ENCODE measurements at regions not wholly inside any gene's neighbourhood (a gene's known extent, or its start where the extent isn't known, plus 50 kb on each side); places are given as distances from the start of the nearest gene placed in this dataset.

DNA sequence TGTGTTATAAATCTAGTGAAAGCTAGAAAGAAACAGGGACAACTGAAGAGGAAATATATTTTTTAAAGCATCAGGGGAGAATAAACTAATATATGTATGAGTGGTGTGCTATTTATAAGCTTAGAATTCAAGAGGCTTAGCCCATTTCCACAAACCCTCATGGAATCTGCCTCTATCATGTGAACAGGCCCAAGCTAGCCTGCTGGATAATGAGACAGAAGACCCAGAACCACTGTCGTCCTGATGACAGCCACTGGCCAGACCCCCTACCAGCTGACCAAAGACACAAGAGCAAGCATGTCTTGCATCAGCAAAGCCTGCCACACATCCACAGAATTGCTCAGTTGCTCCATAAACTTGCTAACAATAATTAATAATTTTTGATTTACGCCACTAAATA lies 382.3 kb upstream of the NXPH2 start:
- Histone ChIP-seq H3K36me3 (replicated peaks in 1 of 2; ENCODE audit: control insufficient read depth in 1 of 2, insufficient read depth in 2 of 2, low read length in 1 of 2) (no peaks in the 10 kb centered on the region), H3K27ac (ENCODE audit: low read depth in 2 of 2, low read length in 1 of 2) (no peak overlapping the region), H3K79me2 (ENCODE audit: insufficient read depth) (no peaks in the 10 kb centered on the region), H3K9me3 (no peaks in the 10 kb centered on the region), H3F3A (replicated peaks; ENCODE audit: insufficient read depth) (no peaks in the 10 kb centered on the region), H3K4me3 (ENCODE audit: low read depth in 2 of 2, low read length in 1 of 2) (no peak overlapping the region), H3K27me3 (ENCODE audit: insufficient read depth) (no peaks in the 10 kb centered on the region), H3K4me1 (ENCODE audit: control insufficient read depth in 1 of 2, insufficient read depth in 2 of 2, low read depth in 1 of 2, low read length in 1 of 2) (no peaks in the 10 kb centered on the region; a peak in 2 of 4 replicates), H3K9ac (no peak overlapping the region), H4K20me1 (ENCODE audit: insufficient read depth) (no peaks in the 10 kb centered on the region), H3K4me2 (no peak overlapping the region), H2AFZ (ENCODE audit: low read depth) (no peak overlapping the region), H3K9me2 (no peaks in the 10 kb centered on the region)
- WGBS (ENCODE audit: low lambda C conversion rate) = 30% methylated on average over 2 of the region's 2 CpGs
- CTCF ChIA-PET = no interaction called here
- no peak for DNase-seq
- POLR2A ChIA-PET = no interaction called here
- TF ChIP-seq RAD21 (IDR thresholded peaks at IDR 0.05; ENCODE audit: low read length) (no peak), JUND (IDR thresholded peaks at IDR 0.05) (no peak), GABPA (IDR thresholded peaks at IDR 0.05; ENCODE audit: low read depth) (no peak), TAF1 (IDR thresholded peaks at IDR 0.05; ENCODE audit: borderline replicate concordance, low read depth, low read length) (no peak), SIN3A (IDR thresholded peaks at IDR 0.05; ENCODE audit: borderline replicate concordance, low read depth, low read length) (no peak), TEAD4 (IDR thresholded peaks at IDR 0.05; ENCODE audit: borderline replicate concordance, insufficient read depth) (no peak), FOXM1 (IDR thresholded peaks at IDR 0.05; ENCODE audit: low read depth) (no peak), SMC3 (IDR thresholded peaks at IDR 0.05; ENCODE audit: low read depth, low read length) (no peak), YY1 (IDR thresholded peaks at IDR 0.05; ENCODE audit: low read depth) (no peak), NFIC (IDR thresholded peaks at IDR 0.05; ENCODE audit: borderline replicate concordance) (no peak), EZH2phosphoT487 (IDR thresholded peaks at IDR 0.05; ENCODE audit: borderline replicate concordance, low read depth) (no peak), GATA2 (CRISPR knock-in tag; IDR thresholded peaks at IDR 0.05) (no peak), FOSL2 (IDR thresholded peaks at IDR 0.05; ENCODE audit: borderline replicate concordance, low read depth) (no peak)
- TF ChIP-seq, protein P1, sequence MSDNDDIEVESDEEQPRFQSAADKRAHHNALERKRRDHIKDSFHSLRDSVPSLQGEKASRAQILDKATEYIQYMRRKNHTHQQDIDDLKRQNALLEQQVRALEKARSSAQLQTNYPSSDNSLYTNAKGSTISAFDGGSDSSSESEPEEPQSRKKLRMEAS (IDR thresholded peaks at IDR 0.05; ENCODE audit: low read depth) = no peak
- TF ChIP-seq, protein P2, sequence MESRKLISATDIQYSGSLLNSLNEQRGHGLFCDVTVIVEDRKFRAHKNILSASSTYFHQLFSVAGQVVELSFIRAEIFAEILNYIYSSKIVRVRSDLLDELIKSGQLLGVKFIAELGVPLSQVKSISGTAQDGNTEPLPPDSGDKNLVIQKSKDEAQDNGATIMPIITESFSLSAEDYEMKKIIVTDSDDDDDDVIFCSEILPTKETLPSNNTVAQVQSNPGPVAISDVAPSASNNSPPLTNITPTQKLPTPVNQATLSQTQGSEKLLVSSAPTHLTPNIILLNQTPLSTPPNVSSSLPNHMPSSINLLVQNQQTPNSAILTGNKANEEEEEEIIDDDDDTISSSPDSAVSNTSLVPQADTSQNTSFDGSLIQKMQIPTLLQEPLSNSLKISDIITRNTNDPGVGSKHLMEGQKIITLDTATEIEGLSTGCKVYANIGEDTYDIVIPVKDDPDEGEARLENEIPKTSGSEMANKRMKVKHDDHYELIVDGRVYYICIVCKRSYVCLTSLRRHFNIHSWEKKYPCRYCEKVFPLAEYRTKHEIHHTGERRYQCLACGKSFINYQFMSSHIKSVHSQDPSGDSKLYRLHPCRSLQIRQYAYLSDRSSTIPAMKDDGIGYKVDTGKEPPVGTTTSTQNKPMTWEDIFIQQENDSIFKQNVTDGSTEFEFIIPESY (IDR thresholded peaks at IDR 0.05; ENCODE audit: borderline replicate concordance, low read depth) = no peak
- TF ChIP-seq, protein P3, sequence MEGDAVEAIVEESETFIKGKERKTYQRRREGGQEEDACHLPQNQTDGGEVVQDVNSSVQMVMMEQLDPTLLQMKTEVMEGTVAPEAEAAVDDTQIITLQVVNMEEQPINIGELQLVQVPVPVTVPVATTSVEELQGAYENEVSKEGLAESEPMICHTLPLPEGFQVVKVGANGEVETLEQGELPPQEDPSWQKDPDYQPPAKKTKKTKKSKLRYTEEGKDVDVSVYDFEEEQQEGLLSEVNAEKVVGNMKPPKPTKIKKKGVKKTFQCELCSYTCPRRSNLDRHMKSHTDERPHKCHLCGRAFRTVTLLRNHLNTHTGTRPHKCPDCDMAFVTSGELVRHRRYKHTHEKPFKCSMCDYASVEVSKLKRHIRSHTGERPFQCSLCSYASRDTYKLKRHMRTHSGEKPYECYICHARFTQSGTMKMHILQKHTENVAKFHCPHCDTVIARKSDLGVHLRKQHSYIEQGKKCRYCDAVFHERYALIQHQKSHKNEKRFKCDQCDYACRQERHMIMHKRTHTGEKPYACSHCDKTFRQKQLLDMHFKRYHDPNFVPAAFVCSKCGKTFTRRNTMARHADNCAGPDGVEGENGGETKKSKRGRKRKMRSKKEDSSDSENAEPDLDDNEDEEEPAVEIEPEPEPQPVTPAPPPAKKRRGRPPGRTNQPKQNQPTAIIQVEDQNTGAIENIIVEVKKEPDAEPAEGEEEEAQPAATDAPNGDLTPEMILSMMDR (IDR thresholded peaks at IDR 0.05) = no peak

DNA sequence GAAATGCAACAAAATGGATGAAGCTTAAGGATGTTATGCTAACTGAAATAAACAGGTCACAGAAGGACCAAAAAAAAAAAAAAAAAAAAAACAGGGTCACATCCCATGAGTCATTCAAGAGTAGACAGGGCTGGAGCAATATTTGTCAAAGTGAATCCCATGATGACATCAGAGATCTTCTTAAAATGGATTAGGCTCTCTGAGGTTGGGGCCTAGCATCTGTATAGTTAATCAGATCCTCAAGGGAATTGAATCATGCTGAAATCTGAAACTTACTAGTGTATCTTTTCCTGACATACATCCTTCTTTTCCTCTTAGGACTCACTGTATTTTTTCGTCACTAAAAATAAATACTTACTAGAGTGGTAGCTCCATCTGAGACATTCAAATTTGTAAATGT lies 380.6 kb upstream of the NXPH2 start:
- no peak overlapping the region for H3K27ac ChIP-seq (ENCODE audit: low read depth in 2 of 2, low read length in 1 of 2)
- H3K4me3 ChIP-seq (ENCODE audit: low read depth in 2 of 2, low read length in 1 of 2) = no peak overlapping the region
- H3F3A ChIP-seq (replicated peaks; ENCODE audit: insufficient read depth) = no peaks in the 10 kb centered on the region
- POLR2A ChIA-PET = no interaction called here
- no peaks in the 10 kb centered on the region for H4K20me1 ChIP-seq (ENCODE audit: insufficient read depth)
- no peak for TF ChIP-seq RXRA (IDR thresholded peaks at IDR 0.05; ENCODE audit: borderline replicate concordance, low read depth)
- no peak for TF ChIP-seq EZH2phosphoT487 (IDR thresholded peaks at IDR 0.05; ENCODE audit: borderline replicate concordance, low read depth)
- 23% methylated on average over 1 of the region's 1 CpG for WGBS (ENCODE audit: low lambda C conversion rate)
- H3K4me1 ChIP-seq (ENCODE audit: control insufficient read depth in 1 of 2, insufficient read depth in 2 of 2, low read depth in 1 of 2, low read length in 1 of 2) = no peaks in the 10 kb centered on the region; a peak in 2 of 4 replicates
- H2AFZ ChIP-seq (ENCODE audit: low read depth) = no peak overlapping the region
- CTCF ChIA-PET = no interaction called here
- no peak overlapping the region for H3K9ac ChIP-seq
- no peaks in the 10 kb centered on the region for H3K9me3 ChIP-seq
- no peak for DNase-seq
- H3K9me2 ChIP-seq = no peaks in the 10 kb centered on the region
- H3K36me3 ChIP-seq (replicated peaks in 1 of 2; ENCODE audit: control insufficient read depth in 1 of 2, insufficient read depth in 2 of 2, low read length in 1 of 2) = no peaks in the 10 kb centered on the region
- H3K79me2 ChIP-seq (ENCODE audit: insufficient read depth) = no peaks in the 10 kb centered on the region
- H3K27me3 ChIP-seq (ENCODE audit: insufficient read depth) = no peaks in the 10 kb centered on the region
- no peak overlapping the region for H3K4me2 ChIP-seq

Data from SK-N-SH (cell line).